GM23248 (cell line): ENCODE measurements at regions not wholly inside any gene's neighbourhood (a gene's known extent, or its start where the extent isn't known, plus 50 kb on each side); places are given as distances from the start of the nearest gene placed in this dataset.

Experiments used
- DNase-seq: peaks from one replicate; pipeline ENCODE4 v3.0.0-alpha.2; 2015
- H2AFZ ChIP-seq: fragments of 200-600 bp; sonication (generic); 2 replicates; pipeline ENCODE4 v1.6.1; 2016; ENCODE audit warnings: antibody characterized with exemption
- H3F3A ChIP-seq: fragments of 200-600 bp; sonication (generic); 2 replicates; pipeline ENCODE4 v1.6.1; 2016; ENCODE audit warnings: mild to moderate bottlenecking, antibody characterized with exemption, mixed run types; ENCODE audit not compliant: insufficient read depth
- H3K27ac ChIP-seq: fragments of 200-600 bp; sonication (generic); 2 replicates; pipeline ENCODE4 v1.5.1; 2016; ENCODE audit warnings: mild to moderate bottlenecking
- H3K27me3 ChIP-seq: fragments of 200-600 bp; sonication (generic); replicated peaks from 2 replicates; pipeline ENCODE4 v1.6.1; 2016; ENCODE audit warnings: mild to moderate bottlenecking; ENCODE audit not compliant: insufficient read depth
- H3K36me3 ChIP-seq: fragments of 200-600 bp; sonication (generic); 2 replicates; pipeline ENCODE4 v1.6.1; 2016; ENCODE audit warnings: low read depth, mild to moderate bottlenecking
- H3K4me1 ChIP-seq: fragments of 200-600 bp; sonication (generic); 2 replicates; pipeline ENCODE4 v1.6.1; 2016; ENCODE audit warnings: mild to moderate bottlenecking; ENCODE audit not compliant: insufficient read depth
- H3K4me2 ChIP-seq: fragments of 200-600 bp; sonication (generic); one replicate; pipeline ENCODE4 v1.6.1; 2016; ENCODE audit warnings: mild to moderate bottlenecking; ENCODE audit not compliant: unreplicated experiment
- H3K4me3 ChIP-seq: fragments of 200-600 bp; sonication (generic); 2 replicates; pipeline ENCODE4 v1.5.1; 2016; ENCODE audit warnings: mild to moderate bottlenecking
- H3K79me2 ChIP-seq: fragments of 200-600 bp; sonication (generic); 2 replicates; pipeline ENCODE4 v1.6.1; 2016; ENCODE audit warnings: mild to moderate bottlenecking; ENCODE audit not compliant: insufficient read depth
- H3K9ac ChIP-seq: fragments of 200-600 bp; sonication (generic); 2 replicates; pipeline ENCODE4 v1.6.1; 2016; ENCODE audit warnings: mild to moderate bottlenecking
- H3K9me2 ChIP-seq: fragments of 200-600 bp; sonication (generic); 2 replicates; pipeline ENCODE4 v1.6.1; 2016; ENCODE audit warnings: mixed run types, mild to moderate bottlenecking, moderate library complexity; ENCODE audit not compliant: insufficient read depth
- H3K9me3 ChIP-seq: fragments of 200-600 bp; sonication (generic); one replicate; pipeline ENCODE4 v1.6.1; 2017; ENCODE audit warnings: low read depth
- H4K20me1 ChIP-seq: fragments of 200-600 bp; sonication (generic); 2 replicates; pipeline ENCODE4 v1.6.0; 2016; ENCODE audit not compliant: insufficient read depth
- EZH2 ChIP-seq: fragments of 200-600 bp; sonication (generic); IDR thresholded peaks from 2 replicates; pipeline ENCODE4 v1.6.1; 2018; ENCODE audit warnings: antibody characterized with exemption, mild to moderate bottlenecking; ENCODE audit not compliant: insufficient read depth, poor library complexity, severe bottlenecking
- EZH2phosphoT487 ChIP-seq: fragments of 200-600 bp; sonication (generic); IDR thresholded peaks from 2 replicates; pipeline ENCODE4 v1.6.1; 2018; ENCODE audit warnings: antibody characterized with exemption, moderate library complexity, mild to moderate bottlenecking, low read depth; ENCODE audit not compliant: insufficient read depth
- WGBS, 2 experiments: methylation state at CpG; one replicate each; pipeline ENCODE4 v1.1.6; 2015 to 2017; ENCODE audit warnings: low lambda C conversion rate in 2 of 2, low coverage in 1 of 2; ENCODE audit errors: missing lambda C conversion rate in 2 of 2; 5-methylcytosine and 5-hydroxymethylcytosine counted together
- in situ Hi-C: fragments of 300-500 bp; cut with MboI; formaldehyde crosslinking; loops from 2 replicates; pipeline ENCODE4 v1.15.0; 2020

GRCh38 chr1:245091171-245091621 is 63.6 kb upstream of the KIF26B start:
- Histone ChIP-seq H3K27ac (peak overlapping the region; percentile 84), H3K4me1 (peaks cover 31% of the 10 kb centered on the region), H3F3A (peaks cover 25% of the 10 kb centered on the region), H3K9me2 (no peaks in the 10 kb centered on the region), H2AFZ (peak overlapping the region; percentile 67), H3K4me2 (peak overlapping the region; percentile 50), H4K20me1 (no peaks in the 10 kb centered on the region), H3K9ac (peak overlapping the region; percentile 64), H3K36me3 (no peaks in the 10 kb centered on the region), H3K4me3 (peak overlapping the region; percentile 17; the same call in 1 of the 2 replicates), H3K9me3 (no peaks in the 10 kb centered on the region), H3K27me3 (no peaks in the 10 kb centered on the region), H3K79me2 (no peaks in the 10 kb centered on the region)
- peak; percentile 22 for DNase-seq
- 83 to 86% methylated on average over 16 of the region's 16 CpGs for WGBS, 2 experiments
- in situ Hi-C loops: no loop called here
- TF ChIP-seq EZH2phosphoT487 (no peak), EZH2 (no peak)

GRCh38 chr1:245090491-245091090 is 64.2 kb upstream of the KIF26B start:
- no peak overlapping the region for H3K4me2 ChIP-seq
- H2AFZ ChIP-seq: no peak overlapping the region
- H3K9me3 ChIP-seq: no peaks in the 10 kb centered on the region
- no peaks in the 10 kb centered on the region for H3K27me3 ChIP-seq
- no peak overlapping the region for H3K4me3 ChIP-seq
- no peak for DNase-seq
- H3K27ac ChIP-seq: peak overlapping the region; percentile 84
- TF ChIP-seq EZH2: no peak
- no peak for TF ChIP-seq EZH2phosphoT487
- H3K36me3 ChIP-seq: no peaks in the 10 kb centered on the region
- in situ Hi-C loops: no loop called here
- H4K20me1 ChIP-seq: no peaks in the 10 kb centered on the region
- no peaks in the 10 kb centered on the region for H3K79me2 ChIP-seq
- no peaks in the 10 kb centered on the region for H3K9me2 ChIP-seq
- peaks cover 31% of the 10 kb centered on the region for H3F3A ChIP-seq
- peaks cover 37% of the 10 kb centered on the region for H3K4me1 ChIP-seq
- no peak overlapping the region for H3K9ac ChIP-seq
- WGBS, 2 experiments: 95 to 96% methylated on average over 11 of the region's 11 CpGs

DNA sequence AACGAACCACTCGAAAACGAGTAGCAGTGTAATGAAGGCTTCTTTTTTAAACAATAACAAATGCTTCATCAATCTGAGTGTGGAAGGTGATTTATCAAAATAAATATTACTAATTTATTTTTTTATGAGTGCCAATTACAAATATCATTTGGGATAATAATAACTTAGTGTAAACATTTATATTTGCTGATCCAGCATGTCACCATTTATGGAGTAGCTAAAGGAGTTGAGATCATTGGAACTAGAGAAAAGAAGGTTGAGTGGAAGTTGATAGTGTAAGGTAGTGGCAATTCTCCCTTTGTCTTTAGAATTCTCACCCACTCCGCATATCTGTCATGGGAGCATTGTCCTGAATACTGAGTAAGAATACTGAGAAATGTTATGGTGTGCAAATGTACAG is 67.1 kb upstream of the KIF26B start:
- Histone ChIP-seq H3K4me3 (no peak overlapping the region), H3F3A (peaks cover 50% of the 10 kb centered on the region), H3K9me2 (no peaks in the 10 kb centered on the region), H3K36me3 (no peaks in the 10 kb centered on the region), H3K27ac (no peak overlapping the region), H3K27me3 (no peaks in the 10 kb centered on the region), H3K79me2 (no peaks in the 10 kb centered on the region), H4K20me1 (no peaks in the 10 kb centered on the region), H3K4me2 (no peak overlapping the region), H3K9ac (no peak overlapping the region), H2AFZ (no peak overlapping the region), H3K9me3 (no peaks in the 10 kb centered on the region), H3K4me1 (peaks cover 47% of the 10 kb centered on the region)
- DNase-seq: no peak
- TF ChIP-seq EZH2 (no peak), EZH2phosphoT487 (no peak)
- WGBS, 2 experiments: 97 to 98% methylated on average over 4 of the region's 4 CpGs
- in situ Hi-C loops: no loop called here

DNA sequence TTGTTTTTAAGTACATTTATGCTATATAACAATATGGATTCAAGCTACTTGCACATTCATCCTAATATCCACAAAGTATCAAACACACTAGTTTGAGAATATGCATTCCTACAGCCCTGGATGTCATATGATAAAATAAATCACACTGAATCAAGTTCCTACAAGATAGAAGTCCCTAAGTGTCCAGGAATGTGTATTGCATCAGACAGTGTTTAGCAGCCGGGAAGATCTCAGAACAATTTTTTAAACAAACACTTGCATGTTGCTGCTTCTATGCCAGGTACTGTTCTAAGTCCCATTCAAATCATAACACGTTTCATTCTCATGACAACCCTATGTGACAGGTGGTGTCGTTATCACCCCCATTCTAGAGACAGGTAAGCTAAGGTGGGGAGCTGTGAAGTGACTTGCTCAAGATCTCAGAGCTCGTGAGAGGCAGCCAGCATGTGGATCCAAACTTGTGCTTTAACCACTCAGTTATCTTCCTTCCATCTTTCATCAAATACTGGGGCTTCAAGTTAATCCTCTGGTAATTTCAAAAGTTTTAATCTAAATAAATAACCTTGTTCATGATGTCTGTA is 68.3 kb upstream of the KIF26B start:
- Histone ChIP-seq H3K36me3 (no peaks in the 10 kb centered on the region), H4K20me1 (no peaks in the 10 kb centered on the region), H3K4me1 (peaks cover 36% of the 10 kb centered on the region), H3K9me2 (no peaks in the 10 kb centered on the region), H3K9ac (peak overlapping the region; percentile 64), H3K79me2 (no peaks in the 10 kb centered on the region), H2AFZ (peak overlapping the region; percentile 57), H3K27me3 (no peaks in the 10 kb centered on the region), H3K27ac (peak overlapping the region; percentile 93), H3K4me2 (peak overlapping the region; percentile 66), H3K4me3 (peak overlapping the region; percentile 36), H3F3A (peaks cover 42% of the 10 kb centered on the region), H3K9me3 (no peaks in the 10 kb centered on the region)
- in situ Hi-C loops: no loop called here
- DNase-seq: peak; percentile 70
- no peak for TF ChIP-seq EZH2phosphoT487
- no peak for TF ChIP-seq EZH2
- 62 to 63% methylated on average over 4 of the region's 4 CpGs for WGBS, 2 experiments
